Coronary artery (tissue), 2 donors: ENCODE measurements at regions not wholly inside any gene's neighbourhood (a gene's known extent, or its start where the extent isn't known, plus 50 kb on each side); places are given as distances from the start of the nearest gene placed in this dataset.

Experiments
- DNase-seq: peaks from one replicate; pipeline ENCODE4 v3.0.0-alpha.2; 2017; ENCODE audit warnings: low spot score
- H3K27ac ChIP-seq, 2 donors: fragments of 200-600 bp; sonication (generic); one replicate each; pipeline ENCODE4 v1.5.1; 2016 to 2019
- H3K4me3 ChIP-seq: fragments of 200-600 bp; sonication (generic); 2 replicates; pipeline ENCODE4 v1.5.1; 2016; ENCODE audit warnings: mild to moderate bottlenecking, moderate library complexity
- TF ChIP-seq, protein P1 (sequence below): fragments of 200-600 bp; sonication (generic); IDR thresholded peaks from one replicate; pipeline ENCODE4 v1.5.1; 2019; ENCODE audit warnings: antibody characterized with exemption

GRCh38 chr6:26194816-26195375, 107.7 kb downstream of the HFE start:
- Histone ChIP-seq H3K4me3 (peak overlapping the region; percentile 85), H3K27ac (peak overlapping the region; percentile 85 to 98)
- no peak for DNase-seq
- TF ChIP-seq, protein P1, sequence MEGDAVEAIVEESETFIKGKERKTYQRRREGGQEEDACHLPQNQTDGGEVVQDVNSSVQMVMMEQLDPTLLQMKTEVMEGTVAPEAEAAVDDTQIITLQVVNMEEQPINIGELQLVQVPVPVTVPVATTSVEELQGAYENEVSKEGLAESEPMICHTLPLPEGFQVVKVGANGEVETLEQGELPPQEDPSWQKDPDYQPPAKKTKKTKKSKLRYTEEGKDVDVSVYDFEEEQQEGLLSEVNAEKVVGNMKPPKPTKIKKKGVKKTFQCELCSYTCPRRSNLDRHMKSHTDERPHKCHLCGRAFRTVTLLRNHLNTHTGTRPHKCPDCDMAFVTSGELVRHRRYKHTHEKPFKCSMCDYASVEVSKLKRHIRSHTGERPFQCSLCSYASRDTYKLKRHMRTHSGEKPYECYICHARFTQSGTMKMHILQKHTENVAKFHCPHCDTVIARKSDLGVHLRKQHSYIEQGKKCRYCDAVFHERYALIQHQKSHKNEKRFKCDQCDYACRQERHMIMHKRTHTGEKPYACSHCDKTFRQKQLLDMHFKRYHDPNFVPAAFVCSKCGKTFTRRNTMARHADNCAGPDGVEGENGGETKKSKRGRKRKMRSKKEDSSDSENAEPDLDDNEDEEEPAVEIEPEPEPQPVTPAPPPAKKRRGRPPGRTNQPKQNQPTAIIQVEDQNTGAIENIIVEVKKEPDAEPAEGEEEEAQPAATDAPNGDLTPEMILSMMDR, result no peak

DNA sequence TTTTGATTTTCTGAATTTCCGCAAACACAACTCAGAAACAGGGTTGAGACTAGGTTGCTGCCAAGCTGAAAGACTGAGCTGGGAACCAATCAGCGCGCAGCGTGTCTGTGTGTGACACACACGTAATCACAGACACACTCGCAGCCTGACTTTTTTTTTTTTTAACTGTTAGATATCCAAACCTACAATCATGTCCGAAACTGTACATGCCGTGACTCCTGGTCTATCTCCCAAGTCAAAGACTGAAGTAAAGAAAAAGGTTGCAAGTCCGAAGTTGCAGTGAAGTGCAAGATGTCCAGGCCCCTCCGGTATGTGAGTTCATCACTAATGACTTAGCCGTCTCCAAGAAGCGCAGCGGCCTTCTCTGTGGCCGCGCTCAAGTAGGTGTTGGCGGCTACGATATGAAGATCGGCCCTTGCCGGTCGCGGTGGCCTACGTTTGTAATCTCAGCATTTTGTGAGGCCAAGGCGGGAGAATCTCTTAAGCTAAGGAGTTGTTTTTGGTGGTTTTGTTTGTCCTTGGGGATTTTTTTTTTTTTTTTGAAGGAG, 108.2 kb downstream of the HFE start:
- peak overlapping the region; percentile 85 for H3K4me3 ChIP-seq

GRCh38 chr6:26195924-26196845, 109.0 kb downstream of the HFE start:
- TF ChIP-seq, protein P1, result no peak
- DNase-seq, result no peak
- peak overlapping the region; percentile 85 to 98 for H3K27ac ChIP-seq
- peak overlapping the region; percentile 85 for H3K4me3 ChIP-seq

More for the DNA sequence above, 108.2 kb downstream of the HFE start:
- peak overlapping the region; percentile 85 to 98 for H3K27ac ChIP-seq
- peak; percentile 94 for DNase-seq
- TF ChIP-seq, protein P1, result no peak

DNA sequence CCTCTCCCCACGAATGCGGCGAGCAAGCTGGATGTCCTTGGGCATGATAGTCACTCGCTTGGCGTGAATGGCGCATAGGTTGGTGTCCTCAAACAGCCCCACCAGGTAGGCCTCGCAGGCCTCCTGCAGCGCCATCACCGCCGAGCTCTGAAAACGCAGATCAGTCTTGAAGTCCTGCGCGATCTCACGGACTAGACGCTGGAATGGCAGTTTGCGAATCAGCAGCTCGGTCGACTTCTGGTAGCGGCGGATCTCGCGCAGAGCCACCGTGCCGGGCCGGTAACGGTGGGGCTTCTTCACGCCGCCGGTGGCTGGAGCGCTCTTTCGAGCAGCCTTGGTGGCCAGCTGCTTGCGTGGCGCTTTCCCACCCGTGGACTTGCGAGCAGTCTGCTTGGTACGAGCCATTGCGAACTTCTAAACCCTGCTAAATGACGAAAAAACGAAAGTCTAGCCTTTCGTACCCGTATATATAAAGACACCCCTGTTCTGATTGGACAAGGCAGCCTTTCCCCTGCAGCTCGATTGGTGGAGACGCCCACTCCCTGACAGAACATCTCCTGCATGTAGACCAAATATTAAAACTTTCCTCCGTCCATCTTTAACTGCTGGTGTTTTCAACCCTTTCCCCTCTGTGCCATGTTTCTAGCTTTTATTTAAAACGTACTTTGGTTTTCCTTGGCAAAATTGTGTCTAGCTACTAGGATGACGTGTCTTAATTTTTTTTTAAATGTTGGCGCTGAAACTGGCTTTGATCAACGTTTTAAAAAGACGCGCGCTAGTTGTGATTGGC, 109.8 kb downstream of the HFE start:
- peak overlapping the region; percentile 85 to 98 for H3K27ac ChIP-seq
- peak overlapping the region; percentile 85 for H3K4me3 ChIP-seq
- TF ChIP-seq, protein P1, result no peak
- peak; percentile 85 for DNase-seq

DNA sequence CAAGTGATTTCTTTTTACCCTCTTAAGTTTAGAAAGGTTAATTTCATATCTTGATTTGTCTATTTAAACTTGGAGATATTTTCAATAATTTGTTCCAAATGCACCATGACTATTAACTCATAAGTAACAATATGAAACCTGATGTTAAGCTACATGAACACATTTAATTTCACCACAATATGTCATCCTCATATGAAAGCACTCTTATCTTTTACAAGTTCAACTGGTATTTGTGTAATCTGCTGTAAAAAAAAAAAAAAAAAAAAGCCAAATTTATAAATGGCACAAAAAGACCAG, 110.4 kb downstream of the HFE start:
- no peak for DNase-seq

DNA sequence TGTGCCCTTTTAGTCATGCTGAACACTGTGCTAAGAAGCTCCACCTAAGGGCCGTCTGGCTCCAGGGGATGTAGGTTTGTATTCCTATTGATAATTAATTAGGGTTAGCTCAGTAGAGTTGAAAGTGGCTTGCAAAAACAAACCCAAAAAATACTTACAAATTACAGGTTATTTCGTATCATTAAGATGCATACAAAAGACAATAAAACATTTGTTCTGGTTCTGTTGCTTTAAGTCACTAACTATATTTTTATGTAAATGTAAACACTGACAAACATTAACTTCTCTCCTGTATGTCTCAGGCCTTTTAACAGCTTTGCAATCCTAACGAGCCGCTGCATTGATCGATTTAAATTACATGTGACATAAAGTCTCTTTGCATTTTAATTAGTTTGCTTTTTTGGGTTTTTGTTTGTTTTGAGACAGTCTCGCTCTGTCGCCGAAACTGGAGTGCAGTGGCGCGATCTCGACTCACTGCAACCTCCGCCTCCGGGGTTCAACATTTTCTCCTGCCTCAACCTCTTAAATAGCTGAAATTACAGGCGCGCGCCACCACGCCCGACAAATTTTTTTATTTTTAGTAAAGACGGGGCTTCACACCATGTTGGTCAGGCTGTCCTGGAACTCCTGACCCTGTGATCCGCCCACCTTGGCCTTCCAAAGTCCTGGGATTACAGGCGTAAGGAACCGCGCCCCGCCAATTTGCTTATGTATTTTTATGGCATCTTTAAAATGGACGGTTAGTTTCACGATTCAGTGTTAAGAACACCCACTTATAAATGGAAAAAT, 110.9 kb downstream of the HFE start:
- Histone ChIP-seq H3K4me3 (peak overlapping the region; percentile 85), H3K27ac (peak overlapping the region; percentile 90 to 98)
- DNase-seq, result no peak
- TF ChIP-seq, protein P1, result no peak

More for the DNA sequence above, 110.4 kb downstream of the HFE start:
- Histone ChIP-seq H3K27ac (peak overlapping the region; percentile 85 to 98), H3K4me3 (peak overlapping the region; percentile 85)
- TF ChIP-seq, protein P1, result no peak
